Activated CD8-positive, alpha-beta memory T cell treated with anti-CD3 and anti-CD28 coated beads for 36 hours (primary cell): ENCODE measurements at regions not wholly inside any gene's neighbourhood (a gene's known extent, or its start where the extent isn't known, plus 50 kb on each side); places are given as distances from the start of the nearest gene placed in this dataset.

ENCODE experiments used
- CTCF ChIA-PET: fragments of 350-600 bp; sonication (Branson Sonifier 250); formaldehyde crosslinking; loops from one replicate; lab custom pipeline; 2021; ENCODE audit warnings: antibody characterized with exemption; lab: Charles Lee
- POLR2A ChIA-PET: fragments of 350-600 bp; sonication (Branson Sonifier 250); formaldehyde crosslinking; loops from one replicate; lab custom pipeline; 2021; ENCODE audit warnings: antibody characterized with exemption; lab: Charles Lee

GRCh38 chr6:11392778-11393507 lies 144.6 kb upstream of the TMEM170B start:
- POLR2A ChIA-PET = no interaction called here
- CTCF ChIA-PET = no interaction called here

GRCh38 chr6:11391934-11392777 lies 145.4 kb upstream of the TMEM170B start:
- ChIA-PET POLR2A (no interaction called here), CTCF (no interaction called here)

GRCh38 chr6:11389977-11390376 lies 147.6 kb upstream of the TMEM170B start:
- CTCF ChIA-PET = no interaction called here
- POLR2A ChIA-PET = no interaction called here

- ChIA-PET POLR2A (no interaction called here), CTCF (no interaction called here)
Measured at GRCh38 chr6:11388983-11389944, 148.3 kb upstream of the TMEM170B start.

GRCh38 chr6:11387707-11388430 lies 149.7 kb upstream of the TMEM170B start:
- CTCF ChIA-PET = interaction anchor here (0.9 to 1.1 kb wide), 2 partner anchors 11 to 108 kb away, joined by 3 read pairs; no protein-coding TSS in a partner anchor
- POLR2A ChIA-PET = no interaction called here

GRCh38 chr6:11386726-11387125 lies 150.8 kb upstream of the TMEM170B start:
- CTCF ChIA-PET = no interaction called here
- POLR2A ChIA-PET = no interaction called here

GRCh38 chr6:11386323-11386722 lies 151.2 kb upstream of the TMEM170B start:
- CTCF ChIA-PET = no interaction called here
- POLR2A ChIA-PET = no interaction called here

- ChIA-PET POLR2A (no interaction called here), CTCF (no interaction called here)
Measured at GRCh38 chr6:11384531-11385309, 152.3 kb upstream of the NEDD9 start.

- POLR2A ChIA-PET = interaction anchor here (0.8 to 1.9 kb wide), 7 partner anchors 14 to 184 kb away, joined by 3 to 6 read pairs (median 4); no protein-coding TSS in a partner anchor
- CTCF ChIA-PET = interaction anchor here (0.8 to 1.8 kb wide), 6 partner anchors 9 to 64 kb away, joined by 3 to 7 read pairs (median 4); no protein-coding TSS in a partner anchor
Measured at GRCh38 chr6:11381801-11382513, 149.5 kb upstream of the NEDD9 start.

GRCh38 chr6:11380969-11381744 lies 148.7 kb upstream of the NEDD9 start:
- ChIA-PET POLR2A (interaction anchor here (0.8 to 1.9 kb wide), 5 partner anchors 13 to 165 kb away, joined by 3 to 6 read pairs (median 5); no protein-coding TSS in a partner anchor), CTCF (interaction anchor here (0.7 to 1.8 kb wide), 10 partner anchors 8 to 237 kb away, joined by 3 to 7 read pairs (median 3); no protein-coding TSS in a partner anchor)

GRCh38 chr6:11380549-11380948 lies 148.1 kb upstream of the NEDD9 start:
- CTCF ChIA-PET = interaction anchor here (0.7 to 1.3 kb wide), 6 partner anchors 26 to 236 kb away, joined by 3 to 4 read pairs (median 3); no protein-coding TSS in a partner anchor
- POLR2A ChIA-PET = interaction anchor here (0.8 to 0.9 kb wide), 2 partner anchors 30 to 148 kb away, joined by 3 to 5 read pairs; partner anchors contain the start of gene NEDD9

GRCh38 chr6:11379805-11380204 lies 147.3 kb upstream of the NEDD9 start:
- ChIA-PET POLR2A (interaction anchor here (0.7 to 0.9 kb wide), 2 partner anchors 62 to 147 kb away, joined by 3 read pairs; partner anchors contain the start of gene NEDD9), CTCF (interaction anchor here (0.9 to 1.3 kb wide), 4 partner anchors 25 to 236 kb away, joined by 3 to 4 read pairs (median 3); no protein-coding TSS in a partner anchor)

GRCh38 chr6:11378639-11379038 lies 146.2 kb upstream of the NEDD9 start:
- ChIA-PET POLR2A (no interaction called here), CTCF (interaction anchor here (0.7 kb wide), 1 partner anchor 55 kb away, joined by 3 read pairs; no protein-coding TSS in a partner anchor)

- ChIA-PET POLR2A (interaction anchor here (0.6 kb wide), 1 partner anchor 182 kb away, joined by 3 read pairs; no protein-coding TSS in a partner anchor), CTCF (interaction anchor here (1.7 kb wide), 1 partner anchor 20 kb away, joined by 6 read pairs; no protein-coding TSS in a partner anchor)
Measured at GRCh38 chr6:11374036-11375010, 141.9 kb upstream of the NEDD9 start.
